HG03039 (cell line): ENCODE measurements at regions not wholly inside any gene's neighbourhood (a gene's known extent, or its start where the extent isn't known, plus 50 kb on each side); places are given as distances from the start of the nearest gene placed in this dataset.

ENCODE experiments used
- ATAC-seq: cut with Tn5 transposase; IDR thresholded peaks from one replicate; pipeline ENCODE4 v1.9.1; 2021; ENCODE audit warnings: mild to moderate bottlenecking, moderate library complexity; ENCODE audit not compliant: unreplicated experiment

GRCh38 chr11:109856928-109857327 lies 236.3 kb upstream of the ZC3H12C start:
- ATAC-seq = no peak

GRCh38 chr11:109857637-109858036 lies 235.6 kb upstream of the ZC3H12C start:
- no peak for ATAC-seq

DNA sequence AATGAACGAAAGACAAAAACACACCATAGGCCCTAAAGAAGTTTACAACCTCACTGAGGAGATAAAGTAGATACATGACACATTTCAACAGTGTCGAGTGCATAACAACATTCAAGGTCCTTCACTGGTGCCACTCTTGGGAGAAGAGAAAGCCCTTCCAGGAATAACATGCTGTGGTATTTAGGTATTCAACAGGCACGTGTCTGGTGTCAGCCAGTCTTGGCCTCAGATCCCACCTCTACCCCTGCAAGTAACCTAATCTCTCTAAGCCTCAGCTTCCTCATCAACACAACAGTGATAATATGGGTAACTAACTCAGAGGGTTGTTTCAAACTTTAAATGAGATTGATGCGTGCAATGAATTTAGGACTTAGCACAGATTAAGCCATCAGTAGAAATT lies 235.0 kb upstream of the ZC3H12C start:
- no peak for ATAC-seq

GRCh38 chr11:109859045-109859724 lies 234.0 kb upstream of the ZC3H12C start:
- no peak for ATAC-seq

GRCh38 chr11:109862835-109863234 lies 230.4 kb upstream of the ZC3H12C start:
- no peak for ATAC-seq

DNA sequence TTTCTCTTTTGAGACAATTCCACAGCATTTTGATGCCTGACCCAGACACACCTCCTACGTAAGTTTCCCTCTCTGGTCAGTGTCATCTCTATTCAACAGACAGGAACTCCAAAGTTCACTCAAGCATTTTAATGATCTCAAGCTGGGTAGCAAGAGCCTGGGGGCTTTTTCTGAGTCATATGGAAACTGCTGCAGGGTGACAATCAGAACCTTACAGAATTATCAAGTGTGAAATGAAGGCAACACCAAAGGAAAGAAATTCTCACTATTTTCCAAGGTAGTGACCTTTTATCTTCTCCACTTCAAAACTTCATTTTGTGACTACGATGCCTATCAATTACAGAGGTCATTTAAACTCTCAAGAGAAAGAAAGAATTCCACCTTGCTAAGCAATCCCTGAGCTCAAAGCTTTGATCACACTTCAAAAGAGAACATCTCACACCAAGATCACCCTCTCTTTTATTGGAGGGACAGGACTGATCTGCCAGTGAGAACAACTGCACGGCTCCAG lies 229.0 kb upstream of the ZC3H12C start:
- ATAC-seq = peak; percentile 95

DNA sequence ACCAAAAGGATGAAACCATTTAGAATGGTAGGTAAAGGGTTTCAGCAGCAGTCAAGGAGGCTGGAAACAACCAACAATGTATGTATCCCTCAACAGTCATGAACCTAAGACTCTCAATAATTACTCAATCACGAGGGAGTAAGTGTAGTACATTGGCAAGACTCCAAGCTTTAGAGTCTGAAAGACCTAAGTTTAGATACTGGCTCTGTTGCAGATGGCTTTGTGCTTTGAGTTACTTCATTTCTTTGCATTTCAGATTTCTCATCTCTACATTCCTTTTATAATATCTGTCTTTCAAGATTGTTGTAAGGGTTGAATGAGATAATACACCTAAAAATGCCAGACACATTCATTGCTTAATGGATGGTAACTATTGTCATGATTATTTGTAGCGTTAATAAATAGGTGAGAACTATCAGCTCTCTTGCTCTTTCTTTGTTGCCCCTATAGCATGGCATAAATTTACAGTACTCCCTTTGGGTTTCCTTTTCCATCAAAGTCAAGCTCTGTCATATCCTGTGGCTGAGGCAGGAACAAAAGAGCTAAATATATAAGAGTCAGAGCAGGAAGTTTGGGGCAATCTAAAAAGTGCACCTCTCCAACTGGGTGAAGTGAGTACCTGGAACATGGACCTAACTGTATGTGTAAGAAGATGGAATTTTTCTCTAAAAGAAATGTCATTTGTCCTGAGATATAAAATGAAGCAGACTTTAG lies 228.2 kb upstream of the ZC3H12C start:
- ATAC-seq = no peak

DNA sequence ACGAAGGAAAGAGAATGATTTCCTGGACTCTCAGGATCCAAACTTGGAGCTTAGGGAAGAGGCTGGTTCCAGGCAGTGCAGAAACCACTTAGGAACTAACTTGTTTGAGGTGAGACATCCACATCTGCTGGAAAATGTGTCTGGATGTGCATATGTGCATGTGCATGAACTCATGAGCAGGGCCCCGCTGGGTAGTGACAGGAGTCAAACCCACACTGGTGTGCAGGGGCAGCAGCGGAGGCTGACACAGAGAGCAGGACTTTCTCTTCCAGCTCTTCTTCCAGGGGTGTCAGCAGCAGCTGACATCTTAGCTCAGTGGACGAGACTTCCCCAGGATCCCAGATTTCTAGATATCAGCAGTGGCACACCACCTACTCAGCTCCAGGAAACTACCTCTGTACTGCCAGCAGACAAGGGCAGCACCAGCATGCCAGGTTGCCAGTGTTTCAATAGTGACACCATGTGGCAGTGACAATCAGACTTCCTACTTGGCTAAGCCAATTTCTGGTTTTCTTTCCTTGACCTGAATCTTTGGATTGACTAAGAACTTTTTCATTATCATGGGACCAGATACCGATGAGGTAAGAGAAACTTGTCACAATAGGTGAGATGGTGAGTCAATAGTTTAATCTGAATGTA lies 227.5 kb upstream of the ZC3H12C start:
- no peak for ATAC-seq

- ATAC-seq = no peak
These were observed 225.4 kb upstream of the ZC3H12C start for GRCh38 chr11:109867784-109868183.

GRCh38 chr11:109869536-109869935 lies 223.7 kb upstream of the ZC3H12C start:
- ATAC-seq = no peak

GRCh38 chr11:109870297-109870696 lies 222.9 kb upstream of the ZC3H12C start:
- ATAC-seq = no peak

DNA sequence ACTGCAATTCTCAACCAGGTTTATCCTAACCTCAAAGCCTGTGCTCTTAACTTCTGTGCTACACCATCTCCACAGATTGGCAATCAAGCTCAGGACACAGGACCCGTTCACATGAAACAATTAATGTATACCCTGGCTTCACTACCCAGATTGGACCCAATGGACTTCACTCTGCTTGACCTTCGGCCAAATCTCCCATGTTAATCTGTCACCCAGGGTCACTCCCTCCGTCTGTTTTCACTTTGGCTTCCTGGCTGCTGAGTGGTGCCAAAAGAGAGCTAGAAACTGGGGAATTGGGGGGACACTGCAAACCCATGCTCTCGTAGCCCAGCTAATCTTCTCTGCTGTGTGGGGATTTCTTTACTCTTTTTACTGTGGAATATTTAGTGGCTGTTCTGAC lies 216.1 kb upstream of the ZC3H12C start:
- no peak for ATAC-seq

- ATAC-seq = no peak
These were observed 208.7 kb upstream of the ZC3H12C start for GRCh38 chr11:109884501-109884900.

- no peak for ATAC-seq
These were observed 208.2 kb upstream of the ZC3H12C start for GRCh38 chr11:109885006-109885405.

GRCh38 chr11:109892321-109892794 lies 200.8 kb upstream of the ZC3H12C start:
- no peak for ATAC-seq

DNA sequence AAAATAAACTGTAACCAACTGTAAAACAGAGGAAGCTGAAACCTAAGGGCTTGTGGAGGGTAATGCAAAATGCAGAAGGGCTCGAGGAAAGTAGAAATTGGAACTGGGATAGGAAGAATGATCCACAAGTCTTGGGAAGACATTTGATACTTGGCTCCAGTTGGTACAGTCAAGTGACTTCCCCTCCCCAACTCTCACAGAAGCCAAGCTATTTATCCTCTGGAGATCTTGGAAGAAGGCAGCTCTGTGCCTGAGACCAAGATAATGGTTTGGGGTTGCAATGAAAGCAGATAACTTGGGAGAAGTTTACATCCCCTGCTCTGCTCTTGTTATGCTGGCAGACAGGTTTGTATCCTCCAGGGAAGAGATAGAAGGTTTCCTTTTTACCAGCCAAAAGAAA lies 198.9 kb upstream of the ZC3H12C start:
- no peak for ATAC-seq

DNA sequence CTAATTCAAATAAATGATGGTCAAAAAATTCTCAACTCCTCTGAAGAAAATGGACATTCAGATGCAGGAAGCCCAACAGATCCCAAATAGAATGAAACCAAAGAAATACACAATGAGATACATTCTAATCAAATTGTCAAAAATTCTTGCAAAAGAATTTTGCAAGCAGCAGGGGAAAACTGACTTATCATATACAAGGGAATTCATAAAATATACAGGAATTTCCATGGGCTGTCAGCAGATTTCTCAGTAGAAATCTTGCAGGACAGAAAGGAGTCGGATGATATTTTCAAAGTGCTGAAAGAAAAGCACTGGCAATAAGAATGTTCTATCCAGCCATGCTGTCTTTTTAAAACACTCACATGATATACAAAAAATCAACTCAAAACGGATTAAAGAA lies 194.6 kb upstream of the ZC3H12C start:
- no peak for ATAC-seq

DNA sequence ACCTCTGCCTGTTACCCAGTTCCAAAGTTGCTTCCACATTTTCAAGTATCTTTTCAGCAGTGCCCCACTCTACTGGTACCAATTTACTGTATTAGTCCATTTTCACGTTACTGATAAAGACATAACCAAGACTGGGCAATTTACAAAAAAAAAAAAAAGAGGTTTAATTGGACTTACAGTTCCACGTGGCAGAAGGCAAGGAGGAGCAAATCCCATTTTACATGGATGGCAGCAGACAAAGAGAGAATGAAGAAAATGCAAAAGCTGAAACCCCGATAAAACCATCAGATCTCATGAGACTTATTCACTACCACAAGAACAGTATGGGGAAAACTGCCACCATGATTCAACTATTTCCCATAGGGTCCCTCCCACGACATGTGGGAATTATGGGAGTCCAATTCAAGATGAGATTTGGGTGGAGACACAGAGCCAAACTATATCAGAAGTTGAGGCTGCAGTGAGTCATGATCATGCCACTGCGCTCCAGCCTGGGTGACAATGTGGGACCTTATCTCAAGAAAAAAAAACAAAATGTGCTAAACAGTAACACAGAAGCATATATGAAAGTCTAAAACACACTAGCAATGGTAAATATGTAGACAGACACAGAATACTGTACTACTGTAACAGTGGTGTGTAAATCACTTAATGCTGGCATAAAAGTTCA lies 190.3 kb upstream of the ZC3H12C start:
- no peak for ATAC-seq

DNA sequence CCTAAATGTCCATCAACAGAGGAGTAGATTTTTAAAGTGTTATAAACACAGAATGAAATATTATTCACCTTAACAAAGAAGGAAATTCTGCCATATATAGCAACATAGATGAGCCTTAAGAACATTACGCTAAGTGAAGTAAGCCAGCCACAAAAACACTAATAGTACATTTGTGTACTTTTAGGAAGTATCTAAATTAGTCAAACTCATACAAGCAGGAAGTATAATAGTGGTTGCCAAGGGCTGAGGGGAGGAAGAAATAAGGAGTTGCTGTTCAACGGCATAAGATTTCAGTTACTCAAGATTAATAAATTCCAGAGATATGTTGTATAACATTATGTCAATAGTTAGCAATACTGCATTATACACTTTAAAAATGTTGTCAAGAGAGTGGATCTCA lies 181.7 kb upstream of the ZC3H12C start:
- ATAC-seq = no peak

GRCh38 chr11:109914038-109914437 lies 179.2 kb upstream of the ZC3H12C start:
- no peak for ATAC-seq
